RPMI7951 (cell line): ENCODE measurements at regions not wholly inside any gene's neighbourhood (a gene's known extent, or its start where the extent isn't known, plus 50 kb on each side); places are given as distances from the start of the nearest gene placed in this dataset.

ENCODE experiments used
- DNase-seq: peaks from one replicate; pipeline ENCODE4 v3.0.0-alpha.2; 2012; ENCODE audit warnings: low read depth

GRCh38 chr15:47824147-47824546, 106.8 kb downstream of the SEMA6D start:
- DNase-seq = no peak

DNA sequence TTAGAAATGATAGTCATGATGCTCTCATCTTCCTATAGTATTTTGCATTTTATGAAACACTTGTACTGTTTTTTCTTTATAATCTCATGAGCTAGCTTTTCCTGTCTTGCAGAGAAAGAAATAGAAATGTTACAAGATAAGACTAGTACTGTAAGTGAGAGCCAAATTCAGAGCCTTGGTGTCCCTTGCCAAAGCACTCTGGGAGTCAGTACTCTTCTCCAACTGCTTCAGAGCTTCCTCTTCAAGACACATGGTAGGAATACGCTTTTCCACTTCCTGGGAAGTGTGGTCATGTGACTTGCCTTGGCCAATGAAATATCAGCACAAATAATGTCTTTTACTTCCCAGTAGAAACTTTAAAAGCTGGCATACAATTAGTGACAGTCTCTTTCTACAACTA, 112.4 kb downstream of the SEMA6D start:
- no peak for DNase-seq

DNA sequence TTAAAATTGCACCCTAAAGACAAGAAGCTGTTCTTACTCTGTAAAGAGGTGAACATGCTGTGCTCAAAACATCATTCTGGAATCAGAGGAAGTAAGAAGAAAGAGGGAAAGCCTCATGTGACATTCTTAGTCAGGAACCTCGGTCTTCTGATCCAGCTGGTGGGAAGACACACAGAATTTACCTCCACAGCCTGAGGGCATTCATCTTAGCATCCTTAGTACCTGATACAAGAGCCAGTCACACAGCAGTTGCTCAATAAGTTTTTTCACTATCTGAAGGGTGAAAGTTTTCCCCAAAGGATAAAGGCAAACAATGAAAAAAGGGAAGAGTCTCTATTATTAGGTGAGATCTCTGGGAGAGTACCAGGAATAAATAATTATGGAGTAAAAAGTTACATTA, 116.8 kb downstream of the SEMA6D start:
- no peak for DNase-seq

DNA sequence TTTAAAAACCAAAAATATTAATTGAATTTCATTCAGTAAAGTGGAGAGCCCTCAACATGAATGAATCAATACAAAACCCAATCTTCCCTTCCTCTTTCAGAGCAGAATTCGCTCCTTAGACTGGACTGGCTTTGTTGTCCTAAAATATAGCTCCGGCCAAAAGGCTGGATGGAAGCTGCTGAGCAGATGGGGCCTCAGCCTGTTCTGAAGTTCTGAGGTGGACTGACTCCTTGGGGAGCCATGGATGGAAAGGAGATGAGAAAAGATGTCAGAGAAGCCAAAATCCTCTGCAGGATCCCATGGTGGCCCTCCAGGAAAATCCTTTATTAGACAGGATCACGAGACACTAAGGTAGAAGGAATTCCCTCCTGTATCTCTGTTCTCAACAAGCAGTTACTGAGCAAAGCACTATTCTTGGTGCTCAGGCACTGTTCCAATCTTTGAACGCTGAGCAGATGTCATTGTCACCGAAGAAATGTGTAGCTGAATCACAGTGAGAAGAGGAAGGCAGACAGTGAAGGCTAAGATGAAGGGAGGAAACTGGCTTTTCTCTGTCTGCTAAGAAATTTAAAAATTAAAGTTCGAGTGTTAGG, 122.0 kb downstream of the SEMA6D start:
- no peak for DNase-seq

GRCh38 chr15:47843124-47843663, 125.9 kb downstream of the SEMA6D start:
- no peak for DNase-seq

DNA sequence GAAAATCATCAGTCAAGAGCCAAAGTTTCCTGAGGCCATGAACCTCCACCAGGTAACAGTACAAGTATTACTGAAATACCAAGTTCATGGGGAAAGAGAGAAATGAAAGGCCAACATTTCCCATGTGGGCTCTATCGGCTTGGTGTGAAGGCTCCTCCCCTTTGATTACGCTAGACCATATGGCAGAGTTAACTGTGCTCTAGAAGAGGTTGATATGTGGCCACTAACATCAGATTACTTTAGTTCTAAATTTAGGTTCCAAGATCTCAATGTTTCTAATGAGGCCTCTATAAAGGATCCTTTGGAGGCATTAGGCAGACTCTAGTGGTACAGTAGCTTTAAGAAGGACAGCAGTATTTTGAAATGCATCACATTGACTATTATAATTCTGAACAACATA, 127.1 kb downstream of the SEMA6D start:
- no peak for DNase-seq

GRCh38 chr15:47846128-47846868, 129.0 kb downstream of the SEMA6D start:
- DNase-seq = no peak

DNA sequence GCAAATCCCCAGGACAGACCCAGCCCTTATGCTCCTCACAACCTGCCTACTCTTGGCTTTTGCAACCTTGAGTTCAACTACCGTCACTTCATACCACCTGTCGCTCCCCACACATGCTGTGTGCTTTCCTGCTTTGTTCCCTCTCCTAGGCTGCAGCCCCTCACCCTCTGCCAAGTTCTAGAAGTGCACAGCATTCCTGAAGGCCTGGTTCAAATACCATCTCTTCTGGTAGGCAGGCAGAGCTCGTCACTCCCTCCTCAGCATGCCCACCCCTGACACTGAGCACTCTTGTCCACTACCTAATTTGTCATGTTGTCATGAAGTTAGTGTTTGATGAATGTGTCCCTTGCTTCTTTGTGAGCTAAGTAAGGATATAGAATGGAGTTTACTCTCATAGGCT, 129.6 kb downstream of the SEMA6D start:
- DNase-seq = no peak

DNA sequence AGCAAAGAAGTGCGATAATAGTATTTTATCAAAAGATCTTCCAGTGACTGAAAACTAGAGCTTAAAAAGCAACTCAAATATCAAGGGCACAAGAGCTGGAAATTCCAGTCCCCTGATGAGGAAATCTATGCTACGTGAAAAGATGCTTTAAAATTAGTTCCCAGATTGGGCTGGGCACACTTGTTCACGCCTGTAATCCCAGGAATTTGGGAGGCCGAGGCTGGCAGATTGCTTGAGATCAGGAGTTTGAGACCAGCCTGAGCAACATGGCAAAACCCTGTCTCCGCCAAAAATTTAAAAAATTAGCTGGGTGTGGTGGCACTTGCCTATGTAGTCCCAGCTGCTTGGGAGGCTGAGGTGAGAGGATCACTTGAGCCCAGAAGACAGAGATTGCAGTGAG, 138.8 kb downstream of the SEMA6D start:
- no peak for DNase-seq

DNA sequence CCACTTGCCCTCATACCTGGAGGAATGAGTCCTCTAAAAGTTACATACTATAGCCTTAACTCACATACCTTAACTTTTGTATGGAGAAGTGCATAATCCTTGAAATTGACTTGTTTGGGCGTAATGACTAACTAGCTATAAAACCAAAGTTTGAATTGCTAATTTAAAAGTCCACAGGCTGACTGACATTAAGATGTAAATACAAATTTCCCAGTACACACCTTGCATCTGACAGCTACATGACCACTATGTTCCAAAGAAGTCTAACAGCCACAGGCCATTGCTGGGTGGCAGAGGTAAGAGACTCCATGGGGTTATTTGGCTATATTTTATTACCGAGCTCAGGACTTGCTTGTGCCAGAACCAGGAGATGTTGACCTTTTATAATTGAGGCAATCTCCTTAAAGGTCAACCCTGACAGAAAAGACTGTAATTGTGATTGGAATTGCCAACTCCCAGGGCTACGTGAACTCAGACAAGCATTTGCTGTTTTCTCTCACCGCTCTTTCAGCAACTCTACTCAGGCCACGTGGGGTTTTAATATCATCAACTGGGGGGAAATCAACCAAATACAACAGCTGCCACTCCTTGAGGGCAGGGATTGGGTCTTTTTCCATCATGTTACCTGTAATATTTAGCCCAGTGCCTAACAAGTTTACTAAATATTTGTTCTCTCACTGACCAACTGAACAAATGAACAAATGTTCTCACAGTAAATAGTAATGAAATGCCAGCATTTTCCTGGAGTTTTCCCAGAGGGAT, 139.9 kb downstream of the SEMA6D start:
- no peak for DNase-seq

DNA sequence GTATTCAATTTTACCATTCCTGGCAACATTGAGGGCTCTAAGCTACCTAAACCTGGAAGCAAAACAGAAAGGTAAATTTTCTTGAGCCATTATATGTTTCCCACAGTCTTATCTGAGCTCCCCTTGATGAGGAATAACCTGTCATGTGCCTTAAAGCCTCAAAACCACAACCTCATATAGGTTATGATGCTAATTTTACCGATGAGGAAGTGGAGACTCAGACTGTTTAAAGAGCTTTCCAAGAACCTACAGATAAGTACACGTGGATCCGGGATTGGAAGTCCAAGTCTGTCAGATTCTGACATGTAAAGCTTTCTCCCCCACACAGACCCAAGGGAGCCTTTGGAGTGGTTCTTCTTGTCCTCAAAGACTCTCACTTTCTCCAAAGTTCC, 140.5 kb downstream of the SEMA6D start:
- no peak for DNase-seq

DNA sequence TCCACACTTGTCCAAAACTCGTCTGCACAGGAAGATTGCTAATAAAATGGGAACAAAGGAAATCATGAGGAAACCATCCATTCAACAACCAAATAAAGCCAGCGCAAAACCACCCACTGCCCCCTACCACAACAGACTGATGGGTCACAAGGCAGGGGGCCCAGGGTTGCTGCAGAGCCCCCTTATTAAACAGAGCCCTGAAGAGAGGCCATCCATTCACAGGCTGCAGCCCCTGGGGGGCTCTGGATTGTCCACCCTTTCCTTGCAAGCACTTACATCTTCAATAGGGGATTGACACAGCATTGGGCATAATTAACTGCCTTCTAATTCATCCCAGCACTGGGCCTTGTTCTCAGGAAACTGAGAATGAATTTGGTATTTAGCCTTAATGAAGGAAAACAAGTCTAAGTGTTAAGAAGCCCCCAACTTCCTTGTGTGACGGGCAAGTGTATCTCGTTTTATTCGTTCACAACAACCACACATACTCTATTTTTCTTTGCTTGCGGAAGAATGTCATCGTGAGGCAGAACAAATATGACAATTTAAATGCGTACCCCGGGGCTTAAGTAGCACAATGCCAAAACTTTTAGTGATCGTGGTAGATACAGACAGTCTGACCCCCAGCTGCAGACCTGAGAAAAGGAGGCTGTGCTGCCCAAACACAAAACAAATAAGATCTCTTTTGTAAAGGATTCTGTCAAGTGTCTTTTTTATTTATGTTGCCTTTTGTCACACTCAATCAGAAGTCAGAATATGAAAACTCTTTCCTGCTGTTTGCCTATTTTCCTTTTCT, 144.0 kb downstream of the SEMA6D start:
- DNase-seq = no peak

DNA sequence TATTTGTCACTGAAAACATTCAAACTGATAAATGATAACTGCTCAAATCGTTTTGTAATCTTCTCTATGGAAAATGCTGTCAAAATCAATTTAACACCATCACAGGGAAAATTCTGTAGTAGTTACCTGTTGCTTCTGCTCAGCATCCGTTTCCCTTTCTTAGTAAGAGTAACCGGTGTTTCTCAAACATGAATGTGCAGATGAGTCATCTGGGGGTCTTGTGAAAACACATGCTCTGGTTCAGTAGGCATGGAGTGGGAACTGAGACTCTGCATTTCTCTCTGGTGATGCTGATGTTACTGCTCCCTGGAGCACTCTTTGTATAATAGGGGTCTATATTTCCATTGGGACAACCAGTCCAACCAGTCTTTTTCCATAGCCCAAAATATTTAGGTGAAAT, 145.1 kb downstream of the SEMA6D start:
- DNase-seq = no peak

DNA sequence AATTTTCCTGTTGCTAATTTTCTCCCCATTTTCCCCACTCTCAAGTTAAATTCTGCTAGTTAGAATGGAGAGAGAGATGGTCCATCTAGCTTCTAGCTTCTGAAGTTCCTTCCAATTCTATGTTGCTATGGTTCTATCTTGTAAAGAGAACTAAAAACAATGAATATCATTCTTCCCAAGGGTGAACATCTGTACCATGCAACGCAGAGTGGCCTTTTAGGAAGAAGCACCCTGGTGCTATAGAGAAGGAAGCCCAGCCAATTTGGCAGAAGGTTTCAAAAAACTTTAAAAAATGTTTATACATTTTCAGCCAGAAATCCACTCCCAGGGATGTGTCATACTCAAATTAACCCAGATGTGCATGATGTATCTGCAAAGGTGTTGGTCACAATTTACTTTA, 149.1 kb downstream of the SEMA6D start:
- no peak for DNase-seq

DNA sequence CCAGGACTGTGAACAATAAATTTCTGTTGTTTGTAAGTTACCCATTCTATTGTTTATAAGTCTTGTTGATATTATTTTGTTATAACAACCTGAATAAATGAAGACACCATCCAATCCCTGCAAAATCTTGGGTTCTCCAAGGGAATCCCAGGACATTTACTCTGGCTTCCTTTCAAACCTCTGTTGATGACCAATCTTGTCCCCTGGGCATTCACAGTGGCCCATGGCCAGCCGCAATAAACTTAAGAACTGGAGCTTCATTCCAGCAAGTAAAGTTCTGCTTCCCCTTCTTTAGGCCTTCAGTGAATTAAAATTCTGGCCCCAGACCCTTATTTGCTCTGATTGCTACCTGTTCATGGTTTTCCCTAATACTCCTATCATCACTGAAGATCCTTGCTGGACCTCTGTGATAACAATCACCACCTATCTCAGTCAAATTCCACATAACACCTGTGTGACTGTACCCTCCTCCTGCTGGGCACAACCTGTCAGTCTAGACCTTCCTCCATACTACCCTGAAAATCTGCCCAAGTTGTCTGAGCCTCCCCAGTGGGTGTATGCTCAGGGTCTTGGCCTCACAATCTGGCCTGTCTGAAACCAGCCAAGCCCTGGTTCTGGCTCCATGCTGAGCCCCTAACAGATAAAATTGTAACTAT, 153.1 kb downstream of the SEMA6D start:
- DNase-seq = no peak

DNA sequence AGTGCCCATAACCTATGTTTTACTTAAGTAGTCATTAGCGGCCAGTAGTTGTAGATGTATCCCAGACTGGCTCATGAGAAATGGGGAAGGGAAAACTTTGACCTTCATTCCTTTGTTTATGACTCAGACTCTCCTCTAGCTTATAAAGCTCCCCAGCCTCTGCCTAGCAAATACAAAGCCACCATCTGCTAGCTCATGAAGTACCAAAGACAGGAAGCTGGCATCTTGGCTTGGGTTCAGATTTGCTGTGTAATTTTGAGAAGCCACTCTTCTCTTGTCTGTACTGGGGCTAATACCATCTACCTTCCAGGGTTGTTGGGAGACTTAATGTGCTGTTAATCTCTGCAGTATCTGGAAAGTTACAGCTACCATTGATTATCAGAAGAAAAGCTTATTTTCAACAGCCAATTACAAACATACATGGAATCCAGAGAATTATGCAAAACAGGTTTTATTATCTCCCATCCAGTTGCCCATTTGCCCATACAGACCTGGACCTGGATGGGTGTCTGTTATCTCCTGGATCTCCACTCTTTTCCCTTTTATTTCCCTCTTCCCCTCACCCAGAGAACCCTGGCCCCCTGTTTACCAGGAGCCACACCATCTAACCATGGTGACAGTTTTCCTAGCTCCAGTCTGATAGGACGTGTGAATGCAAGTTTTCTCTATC, 153.8 kb downstream of the SEMA6D start:
- peak; percentile 16 for DNase-seq

DNA sequence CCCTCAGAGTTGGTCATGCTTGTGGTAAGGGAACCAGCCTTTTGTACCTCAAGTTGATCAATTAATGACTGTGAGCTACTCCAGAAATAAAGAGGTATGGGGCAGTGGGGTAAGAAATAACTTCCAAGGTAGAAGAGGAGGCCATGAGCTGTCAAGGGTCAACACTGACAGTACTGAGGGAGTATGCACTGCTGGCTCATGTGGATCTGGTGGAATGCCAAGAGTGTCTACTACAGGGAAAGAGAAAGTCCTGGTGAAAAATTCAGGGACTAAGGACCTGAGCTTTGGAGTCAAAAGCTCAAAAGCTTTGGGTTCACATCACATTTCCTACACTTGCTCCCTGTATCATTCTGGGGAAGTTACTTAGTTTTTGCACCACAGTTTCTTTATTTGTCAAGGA, 154.9 kb downstream of the SEMA6D start:
- no peak for DNase-seq

- DNase-seq = no peak
These were observed 155.6 kb downstream of the SEMA6D start for GRCh38 chr15:47872869-47873432.

DNA sequence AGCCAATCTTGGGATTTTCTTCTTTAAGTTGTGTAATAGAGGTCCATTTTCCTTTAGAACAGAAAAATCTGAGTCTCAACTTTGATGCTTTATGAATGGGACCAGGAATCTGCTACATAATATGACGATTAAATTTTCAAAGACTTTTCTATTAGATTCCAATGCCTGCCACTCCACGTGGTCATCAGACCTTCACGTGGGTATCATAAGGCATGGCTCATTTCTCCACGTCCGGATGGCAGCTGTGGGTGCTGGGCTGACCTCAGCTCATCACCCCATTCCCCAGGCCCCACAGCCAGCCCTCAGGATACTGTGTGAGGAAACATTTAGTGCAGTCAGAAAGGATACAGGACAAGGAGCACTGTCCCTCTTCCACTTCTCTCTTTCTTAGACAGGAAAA, 159.7 kb downstream of the SEMA6D start:
- DNase-seq = no peak

GRCh38 chr15:47877836-47878235, 160.5 kb downstream of the SEMA6D start:
- DNase-seq = no peak

- DNase-seq = peak; percentile 2
These were observed 168.6 kb downstream of the SEMA6D start for GRCh38 chr15:47885920-47886319.
